ENCODE measurements at regions not wholly inside any gene's neighbourhood (a gene's known extent, or its start where the extent isn't known, plus 50 kb on each side); places are given as distances from the start of the nearest gene placed in this dataset.
"Not testable (repeated sequence)": the region's sequence is repeated elsewhere in the genome, so short reads cannot be mapped to it uniquely, and the experiment has no call there.

GRCh38 chr15:20267051-20267730, 274.4 kb downstream of the GOLGA6L6 start:
- H3K4me2 ChIP-seq (ENCODE audit: insufficient read depth, low read length); H4K20me1 ChIP-seq (ENCODE audit: insufficient read depth, low read length); H3K4me1 ChIP-seq (ENCODE audit: insufficient read depth, low read length); H2AFZ ChIP-seq (ENCODE audit: low read length); H3K9me3 ChIP-seq (ENCODE audit: low read depth, low read length); H3K79me2 ChIP-seq (ENCODE audit: insufficient read depth, low read length); H3K36me3 ChIP-seq (ENCODE audit: insufficient read depth, low read length); H3K27me3 ChIP-seq (ENCODE audit: insufficient read depth, low read length); H3K27ac ChIP-seq (ENCODE audit: low read depth, low read length); DNase-seq (ENCODE audit: insufficient read length, low spot score, missing footprints); H3K4me3 ChIP-seq (ENCODE audit: insufficient read depth, low read length): not testable (repeated sequence)

- not testable (repeated sequence) for H3K4me1 ChIP-seq (ENCODE audit: insufficient read depth, low read length); H3K27ac ChIP-seq (ENCODE audit: low read depth, low read length); H3K36me3 ChIP-seq (ENCODE audit: insufficient read depth, low read length); H3K9me3 ChIP-seq (ENCODE audit: low read depth, low read length); H3K4me3 ChIP-seq (ENCODE audit: insufficient read depth, low read length); H3K4me2 ChIP-seq (ENCODE audit: insufficient read depth, low read length); H2AFZ ChIP-seq (ENCODE audit: low read length); H4K20me1 ChIP-seq (ENCODE audit: insufficient read depth, low read length); H3K27me3 ChIP-seq (ENCODE audit: insufficient read depth, low read length); H3K79me2 ChIP-seq (ENCODE audit: insufficient read depth, low read length); DNase-seq (ENCODE audit: insufficient read length, low spot score, missing footprints)
Measured at GRCh38 chr15:20265710-20266109, 275.9 kb downstream of the GOLGA6L6 start.

DNA sequence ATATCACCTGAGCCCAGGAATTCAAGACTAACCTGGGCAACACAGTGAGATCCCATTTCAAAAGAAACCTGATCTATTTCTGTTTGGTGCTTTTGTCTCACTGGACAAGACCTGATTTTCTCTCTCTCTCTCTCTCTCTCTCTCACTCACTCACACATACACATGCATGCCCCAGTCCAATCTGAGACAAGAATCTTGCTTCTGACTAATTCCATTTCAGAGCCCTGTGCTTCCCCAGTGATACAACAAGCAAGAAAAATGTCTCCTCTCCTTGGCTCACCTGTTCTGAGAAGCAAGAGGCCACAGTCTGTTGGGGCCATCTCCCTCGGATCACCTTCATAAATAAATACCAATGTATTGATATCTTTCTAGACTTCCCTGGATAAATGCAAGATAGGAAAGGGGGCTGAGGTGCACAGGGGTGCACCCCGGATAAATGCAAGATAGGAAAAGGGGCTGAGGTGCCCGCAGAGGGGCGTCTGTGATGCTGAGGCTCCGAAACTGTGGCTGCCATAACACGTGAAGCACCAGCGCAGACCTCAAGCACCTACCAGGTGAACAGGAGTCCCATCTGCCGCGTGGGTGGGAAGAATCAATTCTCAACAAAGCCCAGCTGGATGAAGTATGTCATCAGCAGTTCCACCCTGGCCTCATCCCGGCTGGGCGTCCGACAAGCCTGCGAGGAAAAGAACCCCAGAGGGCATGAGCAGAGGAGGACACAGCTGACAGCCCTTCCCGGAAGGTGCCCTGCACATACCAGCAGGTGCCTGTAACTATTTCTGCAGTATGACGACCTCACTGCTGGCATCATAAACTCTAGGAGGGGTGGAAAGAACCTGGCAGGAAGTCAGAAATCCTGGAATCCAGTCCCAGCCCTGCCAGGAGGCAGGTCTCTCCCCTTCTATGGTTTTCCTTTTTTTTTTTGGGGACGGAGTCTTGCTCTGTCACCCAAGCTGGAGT, 280.0 kb downstream of the GOLGA6L6 start:
- H3K4me2 ChIP-seq (ENCODE audit: insufficient read depth, low read length); H3K36me3 ChIP-seq (ENCODE audit: insufficient read depth, low read length); H2AFZ ChIP-seq (ENCODE audit: low read length); H3K9me3 ChIP-seq (ENCODE audit: low read depth, low read length); H3K27ac ChIP-seq (ENCODE audit: low read depth, low read length); H3K79me2 ChIP-seq (ENCODE audit: insufficient read depth, low read length); DNase-seq (ENCODE audit: insufficient read length, low spot score, missing footprints); H3K27me3 ChIP-seq (ENCODE audit: insufficient read depth, low read length); H4K20me1 ChIP-seq (ENCODE audit: insufficient read depth, low read length); H3K4me3 ChIP-seq (ENCODE audit: insufficient read depth, low read length); H3K4me1 ChIP-seq (ENCODE audit: insufficient read depth, low read length): not testable (repeated sequence)

DNA sequence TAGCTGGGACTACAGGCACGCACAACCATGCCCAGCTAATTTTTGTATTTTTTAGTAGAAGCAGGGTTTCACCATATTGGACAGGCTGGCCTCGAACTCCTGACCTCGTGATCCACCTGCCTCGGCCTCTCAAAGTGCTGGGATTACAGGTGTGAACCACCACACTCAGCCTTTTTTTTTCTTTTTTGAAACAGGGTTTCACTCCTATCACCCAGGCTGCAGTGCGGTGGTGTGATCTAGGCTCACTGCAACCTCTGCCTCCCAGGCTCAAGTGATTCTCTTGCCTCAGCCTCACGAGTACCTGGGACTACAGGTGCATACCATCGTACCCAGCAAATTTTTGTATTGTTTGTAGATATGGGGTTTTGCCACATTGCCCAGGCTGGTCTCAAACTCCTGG, 280.9 kb downstream of the GOLGA6L6 start:
- H3K27me3 ChIP-seq (ENCODE audit: insufficient read depth, low read length); H3K9me3 ChIP-seq (ENCODE audit: low read depth, low read length); H3K79me2 ChIP-seq (ENCODE audit: insufficient read depth, low read length): not testable (repeated sequence)

GRCh38 chr15:20259559-20260190, 281.9 kb downstream of the GOLGA6L6 start:
- H3K4me3 ChIP-seq (ENCODE audit: insufficient read depth, low read length); H3K79me2 ChIP-seq (ENCODE audit: insufficient read depth, low read length); H3K36me3 ChIP-seq (ENCODE audit: insufficient read depth, low read length); H3K4me2 ChIP-seq (ENCODE audit: insufficient read depth, low read length); H4K20me1 ChIP-seq (ENCODE audit: insufficient read depth, low read length); H2AFZ ChIP-seq (ENCODE audit: low read length); H3K4me1 ChIP-seq (ENCODE audit: insufficient read depth, low read length); DNase-seq (ENCODE audit: insufficient read length, low spot score, missing footprints); H3K27me3 ChIP-seq (ENCODE audit: insufficient read depth, low read length); H3K27ac ChIP-seq (ENCODE audit: low read depth, low read length); H3K9me3 ChIP-seq (ENCODE audit: low read depth, low read length): not testable (repeated sequence)

More for the DNA sequence above, 280.9 kb downstream of the GOLGA6L6 start:
- not testable (repeated sequence) for H2AFZ ChIP-seq (ENCODE audit: low read length); H3K4me1 ChIP-seq (ENCODE audit: insufficient read depth, low read length); H3K4me2 ChIP-seq (ENCODE audit: insufficient read depth, low read length); DNase-seq (ENCODE audit: insufficient read length, low spot score, missing footprints); H3K4me3 ChIP-seq (ENCODE audit: insufficient read depth, low read length); H3K27ac ChIP-seq (ENCODE audit: low read depth, low read length); H4K20me1 ChIP-seq (ENCODE audit: insufficient read depth, low read length); H3K36me3 ChIP-seq (ENCODE audit: insufficient read depth, low read length)

- H4K20me1 ChIP-seq (ENCODE audit: insufficient read depth, low read length); H3K9me3 ChIP-seq (ENCODE audit: low read depth, low read length); H3K27ac ChIP-seq (ENCODE audit: low read depth, low read length); H3K4me3 ChIP-seq (ENCODE audit: insufficient read depth, low read length); H2AFZ ChIP-seq (ENCODE audit: low read length); H3K4me1 ChIP-seq (ENCODE audit: insufficient read depth, low read length); H3K36me3 ChIP-seq (ENCODE audit: insufficient read depth, low read length); H3K79me2 ChIP-seq (ENCODE audit: insufficient read depth, low read length); DNase-seq (ENCODE audit: insufficient read length, low spot score, missing footprints); H3K27me3 ChIP-seq (ENCODE audit: insufficient read depth, low read length); H3K4me2 ChIP-seq (ENCODE audit: insufficient read depth, low read length): not testable (repeated sequence)
Measured at GRCh38 chr15:20256394-20256793, 285.2 kb downstream of the GOLGA6L6 start.

DNA sequence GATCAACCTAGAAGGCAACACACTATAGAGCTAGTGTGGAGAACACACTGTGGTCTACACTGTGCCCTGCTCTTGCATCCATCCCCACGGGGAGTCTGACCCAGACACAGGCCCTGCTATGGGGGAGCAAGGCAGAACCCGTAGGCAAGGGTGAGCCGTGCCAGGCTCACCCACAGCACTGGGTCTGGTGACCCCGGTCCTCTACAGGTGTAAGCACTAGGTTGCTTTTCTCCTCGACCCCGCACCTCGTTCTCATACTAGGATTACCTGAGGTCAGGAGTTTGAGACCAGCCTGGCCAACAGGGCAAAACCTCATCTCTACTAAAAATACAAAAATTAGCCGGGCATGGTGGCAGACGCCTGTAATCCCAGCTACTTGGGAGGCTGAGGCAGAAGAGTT, 286.0 kb downstream of the GOLGA6L6 start:
- not testable (repeated sequence) for H2AFZ ChIP-seq (ENCODE audit: low read length); H3K27ac ChIP-seq (ENCODE audit: low read depth, low read length); H3K36me3 ChIP-seq (ENCODE audit: insufficient read depth, low read length); H3K4me1 ChIP-seq (ENCODE audit: insufficient read depth, low read length); H3K27me3 ChIP-seq (ENCODE audit: insufficient read depth, low read length); DNase-seq (ENCODE audit: insufficient read length, low spot score, missing footprints); H3K4me2 ChIP-seq (ENCODE audit: insufficient read depth, low read length); H3K79me2 ChIP-seq (ENCODE audit: insufficient read depth, low read length); H3K4me3 ChIP-seq (ENCODE audit: insufficient read depth, low read length); H4K20me1 ChIP-seq (ENCODE audit: insufficient read depth, low read length); H3K9me3 ChIP-seq (ENCODE audit: low read depth, low read length)

GRCh38 chr15:20253047-20253615, 288.5 kb downstream of the GOLGA6L6 start:
- H3K36me3 ChIP-seq (ENCODE audit: insufficient read depth, low read length); H3K4me1 ChIP-seq (ENCODE audit: insufficient read depth, low read length); H3K4me3 ChIP-seq (ENCODE audit: insufficient read depth, low read length); H3K27me3 ChIP-seq (ENCODE audit: insufficient read depth, low read length); H3K4me2 ChIP-seq (ENCODE audit: insufficient read depth, low read length); H2AFZ ChIP-seq (ENCODE audit: low read length); H3K27ac ChIP-seq (ENCODE audit: low read depth, low read length); H4K20me1 ChIP-seq (ENCODE audit: insufficient read depth, low read length); H3K79me2 ChIP-seq (ENCODE audit: insufficient read depth, low read length); H3K9me3 ChIP-seq (ENCODE audit: low read depth, low read length); DNase-seq (ENCODE audit: insufficient read length, low spot score, missing footprints): not testable (repeated sequence)
